Pancreas (tissue), 10 donors: ENCODE measurements at regions not wholly inside any gene's neighbourhood (a gene's known extent, or its start where the extent isn't known, plus 50 kb on each side); places are given as distances from the start of the nearest gene placed in this dataset.
"Not testable (repeated sequence)": the region's sequence is repeated elsewhere in the genome, so short reads cannot be mapped to it uniquely, and the experiment has no call there.

Experiments used
- ATAC-seq, 4 donors: fragments of 200-7000 bp; cut with Tn5 transposase; one replicate each; pipeline versions ENCODE4 v1.8.0 to v1.9.1; 2020; ENCODE audit warnings: mild to moderate bottlenecking in 4 of 4, moderate library complexity in 4 of 4
- DNase-seq, 6 donors: peaks; one replicate each; pipeline ENCODE4 v3.0.0-alpha.2; 2020
- FAIRE-seq: peaks from 2 replicates; lab custom pipeline; 2012; peaks lifted over from hg19 to GRCh38; lab: Jason Lieb, UNC
- H3K27ac ChIP-seq, 4 donors: fragments of 200-600 bp; sonication (generic); 1 replicate in 3 of 4; 2 replicates in 1 of 4; pipeline versions ENCODE4 v1.5.0 to v1.8.0; 2020
- H3K27me3 ChIP-seq, 4 donors: fragments of 200-600 bp; one replicate each; pipeline ENCODE4 v1.8.0; 2021
- H3K36me3 ChIP-seq, 3 donors: fragments of 200-600 bp; sonication (generic) in 1 of 3; one replicate each; pipeline versions ENCODE4 v1.5.0 to v1.8.0; 2020 to 2021
- H3K4me1 ChIP-seq, 3 donors: fragments of 200-600 bp; one replicate each; pipeline ENCODE4 v1.8.0; 2021
- H3K4me3 ChIP-seq, 4 donors: fragments of 200-600 bp; sonication (generic) in 2 of 4; one replicate each; pipeline versions ENCODE4 v1.5.0 to v1.8.0; 2020 to 2021
- H3K9me3 ChIP-seq, 4 donors: fragments of 200-600 bp; one replicate each; pipeline ENCODE4 v1.8.0; 2021
- CTCF ChIP-seq, 4 donors: fragments of 200-600 bp; sonication (generic) in 3 of 4; IDR thresholded peaks; one replicate each; pipeline versions ENCODE4 v1.5.0 to v1.8.0; 2021; ENCODE audit warnings: antibody characterized with exemption in 4 of 4
- WGBS, 2 donors: extraction: QIAGEN DNeasy Blood & Tissue Kit; methylation state at CpG; one replicate each; pipeline ENCODE4 v1.1.7; 2013; 5-methylcytosine and 5-hydroxymethylcytosine counted together
- intact Hi-C, 3 donors: fragments of 100-400 bp; cut with DNase I; formaldehyde crosslinking; loops; one replicate each; pipeline versions ENCODE4 v1.11.1 to v1.14.2; 2022
- donor health status: healthy with polysubstance abuse.
- donor health status: DM: no; HTN: no; CAD: no; lungs with moderate emphysema.
- donor health status: DM: no; HTN: no; CAD: no.
- donor health status: control.
- donor health status: control.
- donor health status: Bipolar disorder and iron deficiency.
- donor health status: DM: yes; HTN: yes; CAD: no.
- donor health status: DM: no; HTN: no; CAD: no.
- donor health status: DM: no; HTN: no; CAD: no.
- donor health status: DM: yes; HTN: yes; CAD: no.

- Histone ChIP-seq H3K36me3 (no peaks in the 10 kb centered on the region), H3K27ac (no peak overlapping the region), H3K27me3 (peaks cover 0 to 6% (median 1%) of the 10 kb centered on the region in 4 donors), H3K4me3 (no peak overlapping the region), H3K4me1 (no peaks in the 10 kb centered on the region), H3K9me3 (no peaks in the 10 kb centered on the region)
- DNase-seq (no peak), ATAC-seq (no peak), FAIRE-seq (no peak)
- no peak for TF ChIP-seq CTCF (IDR thresholded peaks at IDR 0.05)
- WGBS, 2 donors, result 45 to 52% methylated on average over 2 of the region's 2 CpGs
- intact Hi-C loops, result no loop called here
Measured at GRCh38 chr11:134967746-134968145, 555.7 kb upstream of the B3GAT1 start.

GRCh38 chr11:134961386-134961785 is 549.3 kb upstream of the B3GAT1 start:
- FAIRE-seq, H3K4me1 ChIP-seq, DNase-seq, H3K9me3 ChIP-seq, intact Hi-C loops, H3K36me3 ChIP-seq, H3K4me3 ChIP-seq, H3K27me3 ChIP-seq, ATAC-seq, H3K27ac ChIP-seq: not testable (repeated sequence)
- WGBS, 2 donors, result 87 to 93% methylated on average over 30 of the region's 30 CpGs

- H3K9me3 ChIP-seq, result no peaks in the 10 kb centered on the region
- no peaks in the 10 kb centered on the region for H3K27me3 ChIP-seq
- no peaks in the 10 kb centered on the region for H3K36me3 ChIP-seq
- no peaks in the 10 kb centered on the region for H3K4me1 ChIP-seq
- H3K27ac ChIP-seq, result no peak overlapping the region
- 84 to 88% methylated on average over 8 of the region's 8 CpGs for WGBS, 2 donors
- ATAC-seq, result no peak
- intact Hi-C loops, result no loop called here
- no peak for DNase-seq
- no peak for FAIRE-seq
- TF ChIP-seq CTCF (IDR thresholded peaks at IDR 0.05), result no peak
- H3K4me3 ChIP-seq, result no peak overlapping the region
Measured at GRCh38 chr11:134958870-134959269, 546.8 kb upstream of the B3GAT1 start.

- no peak overlapping the region for H3K4me3 ChIP-seq
- H3K27ac ChIP-seq, result no peak overlapping the region
- intact Hi-C loops, result no loop called here
- DNase-seq (no peak), FAIRE-seq (no peak), ATAC-seq (no peak)
- H3K36me3 ChIP-seq, result no peaks in the 10 kb centered on the region
- no peaks in the 10 kb centered on the region for H3K27me3 ChIP-seq
- H3K4me1 ChIP-seq, result no peaks in the 10 kb centered on the region
- no peak for TF ChIP-seq CTCF (IDR thresholded peaks at IDR 0.05)
- 60 to 65% methylated on average over 9 of the region's 9 CpGs for whole genome bisulfite sequencing, 2 donors
- H3K9me3 ChIP-seq, result no peaks in the 10 kb centered on the region
Measured at GRCh38 chr11:134958336-134958640, 546.2 kb upstream of the B3GAT1 start.

GRCh38 chr11:134957540-134958335 is 545.7 kb upstream of the B3GAT1 start:
- DNase-seq (no peak), ATAC-seq (no peak), FAIRE-seq (no peak)
- 36 to 42% methylated on average over 17 of the region's 17 CpGs for WGBS, 2 donors
- no peaks in the 10 kb centered on the region for H3K27me3 ChIP-seq
- no peaks in the 10 kb centered on the region for H3K4me1 ChIP-seq
- no peaks in the 10 kb centered on the region for H3K9me3 ChIP-seq
- intact Hi-C loops, result no loop called here
- no peaks in the 10 kb centered on the region for H3K36me3 ChIP-seq
- no peak for TF ChIP-seq CTCF (IDR thresholded peaks at IDR 0.05)
- H3K4me3 ChIP-seq, result no peak overlapping the region
- H3K27ac ChIP-seq, result no peak overlapping the region
